ENCODE measurements at regions not wholly inside any gene's neighbourhood (a gene's known extent, or its start where the extent isn't known, plus 50 kb on each side); places are given as distances from the start of the nearest gene placed in this dataset.

DNA sequence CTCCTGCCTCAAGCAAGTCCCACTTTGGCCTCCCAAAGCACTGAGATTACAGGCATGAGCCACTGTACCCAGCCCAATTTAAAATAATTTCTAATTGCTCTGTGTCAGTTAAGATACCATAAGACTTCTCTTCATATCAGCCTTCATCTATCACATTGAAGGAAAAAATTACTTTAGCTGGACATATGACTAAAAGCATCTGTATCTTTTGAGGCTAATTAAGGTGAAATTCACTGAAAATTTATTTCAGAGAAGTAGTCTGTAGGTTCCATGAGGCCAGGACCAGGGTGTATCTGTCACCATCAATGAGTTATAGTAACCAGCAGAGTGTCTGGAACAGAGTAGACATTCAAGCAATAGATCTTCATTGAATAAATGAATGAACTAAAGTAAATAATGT lies 205.2 kb upstream of the PHYHIPL start:
- peaks cover 42% of the 10 kb centered on the region for H3K4me1 Mint-ChIP-seq
- Histone ChIP-seq H3K27me3 (ENCODE audit: insufficient read depth) (no peaks in the 10 kb centered on the region), H3K36me3 (ENCODE audit: insufficient read depth) (no peaks in the 10 kb centered on the region), H4K20me1 (replicated peaks; ENCODE audit: insufficient read depth) (no peaks in the 10 kb centered on the region), H2AFZ (no peak overlapping the region), H3F3A (replicated peaks; ENCODE audit: low read depth) (no peaks in the 10 kb centered on the region), H3K4me2 (no peak overlapping the region), H3K27ac (ENCODE audit: low read depth) (no peak overlapping the region), H3K9me2 (ENCODE audit: insufficient read depth) (no peaks in the 10 kb centered on the region), H3K4me3 (no peak overlapping the region), H3K4me1 (ENCODE audit: insufficient read depth) (peaks cover 35% of the 10 kb centered on the region), H3K79me2 (replicated peaks; ENCODE audit: insufficient read depth) (no peaks in the 10 kb centered on the region)
- H3K36me3 Mint-ChIP-seq (ENCODE audit: low read depth) = no peaks in the 10 kb centered on the region; the same call in 2 of the 3 replicates
- no peak overlapping the region for H3K27ac Mint-ChIP-seq
- TF ChIP-seq ETS1 (IDR thresholded peaks at IDR 0.05) = no peak
- no peak for TF ChIP-seq CREB1 (CRISPR knock-in tag; IDR thresholded peaks at IDR 0.05; ENCODE audit: low read depth)
- TF ChIP-seq CTCF (conservative IDR thresholded peaks at IDR 0.05; ENCODE audit: low read depth in 2 of 2) = no peak
- no peak for TF ChIP-seq POLR2AphosphoS5 (IDR thresholded peaks at IDR 0.05; ENCODE audit: low read depth)
- peaks cover 12% of the 10 kb centered on the region for H3K27me3 Mint-ChIP-seq (ENCODE audit: insufficient read depth, low read depth, poor library complexity)
- ATAC-seq (no peak), DNase-seq (ENCODE audit: low spot score) (no peak)
- no peak overlapping the region for H3K4me3 Mint-ChIP-seq
- H3K9me3 Mint-ChIP-seq = peaks cover 2% of the 10 kb centered on the region; the same call in 2 of the 3 replicates

DNA sequence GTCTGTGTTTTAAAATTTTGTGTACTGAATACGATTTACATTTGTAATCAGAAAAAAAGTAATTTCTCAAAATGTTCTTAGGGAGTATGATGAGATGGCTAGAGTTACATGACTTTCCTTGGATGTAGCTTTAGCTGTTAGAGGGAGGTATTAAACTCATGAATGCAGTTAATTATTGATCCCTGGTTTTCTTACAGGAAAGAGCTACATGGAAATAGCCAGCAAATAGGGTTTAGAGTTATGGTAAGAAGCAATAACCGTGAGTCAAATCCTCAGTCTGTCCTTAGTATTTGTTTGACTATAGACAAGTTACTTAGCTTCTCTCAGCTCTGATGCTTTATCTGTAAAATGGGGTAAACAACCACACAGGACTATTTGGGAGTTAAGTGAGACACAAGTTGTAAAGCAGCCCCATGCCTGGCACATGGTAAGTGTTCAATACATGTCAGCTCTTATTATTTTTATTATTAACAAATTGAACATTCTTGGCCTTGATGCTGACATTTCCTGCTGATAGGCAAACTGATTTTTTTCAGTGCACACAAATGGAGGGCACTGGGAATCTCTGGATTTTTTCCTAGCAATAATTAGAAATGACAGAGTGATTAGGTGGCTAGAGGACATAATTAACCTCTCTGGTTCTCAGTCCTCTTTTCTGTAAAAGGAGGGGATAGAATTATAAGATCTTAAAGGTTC lies 204.5 kb upstream of the PHYHIPL start:
- ATAC-seq = no peak
- Mint-ChIP-seq H3K4me3 (no peak overlapping the region), H3K4me1 (peaks cover 36% of the 10 kb centered on the region), H3K27ac (no peak overlapping the region), H3K9me3 (peaks cover 2% of the 10 kb centered on the region; the same call in 2 of the 3 replicates), H3K27me3 (ENCODE audit: insufficient read depth, low read depth, poor library complexity) (peaks cover 12% of the 10 kb centered on the region), H3K36me3 (ENCODE audit: low read depth) (no peaks in the 10 kb centered on the region; the same call in 2 of the 3 replicates)
- no peaks in the 10 kb centered on the region for H3K79me2 ChIP-seq (replicated peaks; ENCODE audit: insufficient read depth)
- no peak overlapping the region for H3K4me2 ChIP-seq
- no peak overlapping the region for H3K27ac ChIP-seq (ENCODE audit: low read depth)
- H3K36me3 ChIP-seq (ENCODE audit: insufficient read depth) = no peaks in the 10 kb centered on the region
- H3K27me3 ChIP-seq (ENCODE audit: insufficient read depth) = no peaks in the 10 kb centered on the region
- H2AFZ ChIP-seq = no peak overlapping the region
- H3F3A ChIP-seq (replicated peaks; ENCODE audit: low read depth) = no peaks in the 10 kb centered on the region
- H3K9me2 ChIP-seq (ENCODE audit: insufficient read depth) = no peaks in the 10 kb centered on the region
- peaks cover 27% of the 10 kb centered on the region for H3K4me1 ChIP-seq (ENCODE audit: insufficient read depth)
- H3K4me3 ChIP-seq = no peak overlapping the region
- H4K20me1 ChIP-seq (replicated peaks; ENCODE audit: insufficient read depth) = no peaks in the 10 kb centered on the region
- DNase-seq (ENCODE audit: low spot score) = no peak
- TF ChIP-seq EZH2phosphoT487 (IDR thresholded peaks at IDR 0.05; ENCODE audit: unreplicated experiment) (no peak), EZH2 (IDR thresholded peaks at IDR 0.05; ENCODE audit: low read depth, unreplicated experiment) (no peak), ZNF462 (CRISPR knock-in tag; IDR thresholded peaks at IDR 0.05) (no peak), REST (IDR thresholded peaks at IDR 0.05; ENCODE audit: unreplicated experiment) (no peak)

All from GM23338 (cell line).